H1 (cell line): ENCODE measurements at regions not wholly inside any gene's neighbourhood (a gene's known extent, or its start where the extent isn't known, plus 50 kb on each side); places are given as distances from the start of the nearest gene placed in this dataset.

Experiments used
- TAF7 ChIP-seq: optimal IDR thresholded peaks from 2 replicates; pipeline ENCODE3; 2011; ENCODE audit warnings: low read depth, mild to moderate bottlenecking, inconsistent platforms, low read length, moderate library complexity, borderline replicate concordance
- TF ChIP-seq, protein P1 (sequence below): fragments of 300-600 bp; sonication (generic); IDR thresholded peaks from 2 replicates; pipeline ENCODE4 v1.7.1; 2012; ENCODE audit warnings: low read length, moderate library complexity, mild to moderate bottlenecking, inconsistent platforms; ENCODE audit not compliant: insufficient replicate concordance

DNA sequence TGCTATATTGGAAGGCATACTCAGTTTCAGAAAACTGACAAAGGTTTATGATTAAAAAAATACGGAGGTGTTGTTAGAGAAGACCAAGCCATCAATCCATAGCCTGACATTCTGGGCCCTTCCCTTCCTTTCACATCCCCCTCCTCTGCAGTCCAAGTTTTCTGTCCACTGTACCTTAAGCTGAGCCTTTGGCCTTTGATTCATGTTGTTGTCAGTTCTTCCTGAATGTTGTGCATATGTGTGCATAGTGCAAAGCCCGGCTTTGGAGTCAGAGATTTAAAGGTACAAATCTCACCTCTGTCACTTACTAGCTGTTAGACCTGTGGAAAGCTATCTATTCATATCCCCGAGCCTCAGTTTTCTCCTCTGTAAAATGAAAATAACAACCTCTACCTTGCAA lies 104.9 kb upstream of the AGBL1 start (continued):
- TF ChIP-seq, protein P1, sequence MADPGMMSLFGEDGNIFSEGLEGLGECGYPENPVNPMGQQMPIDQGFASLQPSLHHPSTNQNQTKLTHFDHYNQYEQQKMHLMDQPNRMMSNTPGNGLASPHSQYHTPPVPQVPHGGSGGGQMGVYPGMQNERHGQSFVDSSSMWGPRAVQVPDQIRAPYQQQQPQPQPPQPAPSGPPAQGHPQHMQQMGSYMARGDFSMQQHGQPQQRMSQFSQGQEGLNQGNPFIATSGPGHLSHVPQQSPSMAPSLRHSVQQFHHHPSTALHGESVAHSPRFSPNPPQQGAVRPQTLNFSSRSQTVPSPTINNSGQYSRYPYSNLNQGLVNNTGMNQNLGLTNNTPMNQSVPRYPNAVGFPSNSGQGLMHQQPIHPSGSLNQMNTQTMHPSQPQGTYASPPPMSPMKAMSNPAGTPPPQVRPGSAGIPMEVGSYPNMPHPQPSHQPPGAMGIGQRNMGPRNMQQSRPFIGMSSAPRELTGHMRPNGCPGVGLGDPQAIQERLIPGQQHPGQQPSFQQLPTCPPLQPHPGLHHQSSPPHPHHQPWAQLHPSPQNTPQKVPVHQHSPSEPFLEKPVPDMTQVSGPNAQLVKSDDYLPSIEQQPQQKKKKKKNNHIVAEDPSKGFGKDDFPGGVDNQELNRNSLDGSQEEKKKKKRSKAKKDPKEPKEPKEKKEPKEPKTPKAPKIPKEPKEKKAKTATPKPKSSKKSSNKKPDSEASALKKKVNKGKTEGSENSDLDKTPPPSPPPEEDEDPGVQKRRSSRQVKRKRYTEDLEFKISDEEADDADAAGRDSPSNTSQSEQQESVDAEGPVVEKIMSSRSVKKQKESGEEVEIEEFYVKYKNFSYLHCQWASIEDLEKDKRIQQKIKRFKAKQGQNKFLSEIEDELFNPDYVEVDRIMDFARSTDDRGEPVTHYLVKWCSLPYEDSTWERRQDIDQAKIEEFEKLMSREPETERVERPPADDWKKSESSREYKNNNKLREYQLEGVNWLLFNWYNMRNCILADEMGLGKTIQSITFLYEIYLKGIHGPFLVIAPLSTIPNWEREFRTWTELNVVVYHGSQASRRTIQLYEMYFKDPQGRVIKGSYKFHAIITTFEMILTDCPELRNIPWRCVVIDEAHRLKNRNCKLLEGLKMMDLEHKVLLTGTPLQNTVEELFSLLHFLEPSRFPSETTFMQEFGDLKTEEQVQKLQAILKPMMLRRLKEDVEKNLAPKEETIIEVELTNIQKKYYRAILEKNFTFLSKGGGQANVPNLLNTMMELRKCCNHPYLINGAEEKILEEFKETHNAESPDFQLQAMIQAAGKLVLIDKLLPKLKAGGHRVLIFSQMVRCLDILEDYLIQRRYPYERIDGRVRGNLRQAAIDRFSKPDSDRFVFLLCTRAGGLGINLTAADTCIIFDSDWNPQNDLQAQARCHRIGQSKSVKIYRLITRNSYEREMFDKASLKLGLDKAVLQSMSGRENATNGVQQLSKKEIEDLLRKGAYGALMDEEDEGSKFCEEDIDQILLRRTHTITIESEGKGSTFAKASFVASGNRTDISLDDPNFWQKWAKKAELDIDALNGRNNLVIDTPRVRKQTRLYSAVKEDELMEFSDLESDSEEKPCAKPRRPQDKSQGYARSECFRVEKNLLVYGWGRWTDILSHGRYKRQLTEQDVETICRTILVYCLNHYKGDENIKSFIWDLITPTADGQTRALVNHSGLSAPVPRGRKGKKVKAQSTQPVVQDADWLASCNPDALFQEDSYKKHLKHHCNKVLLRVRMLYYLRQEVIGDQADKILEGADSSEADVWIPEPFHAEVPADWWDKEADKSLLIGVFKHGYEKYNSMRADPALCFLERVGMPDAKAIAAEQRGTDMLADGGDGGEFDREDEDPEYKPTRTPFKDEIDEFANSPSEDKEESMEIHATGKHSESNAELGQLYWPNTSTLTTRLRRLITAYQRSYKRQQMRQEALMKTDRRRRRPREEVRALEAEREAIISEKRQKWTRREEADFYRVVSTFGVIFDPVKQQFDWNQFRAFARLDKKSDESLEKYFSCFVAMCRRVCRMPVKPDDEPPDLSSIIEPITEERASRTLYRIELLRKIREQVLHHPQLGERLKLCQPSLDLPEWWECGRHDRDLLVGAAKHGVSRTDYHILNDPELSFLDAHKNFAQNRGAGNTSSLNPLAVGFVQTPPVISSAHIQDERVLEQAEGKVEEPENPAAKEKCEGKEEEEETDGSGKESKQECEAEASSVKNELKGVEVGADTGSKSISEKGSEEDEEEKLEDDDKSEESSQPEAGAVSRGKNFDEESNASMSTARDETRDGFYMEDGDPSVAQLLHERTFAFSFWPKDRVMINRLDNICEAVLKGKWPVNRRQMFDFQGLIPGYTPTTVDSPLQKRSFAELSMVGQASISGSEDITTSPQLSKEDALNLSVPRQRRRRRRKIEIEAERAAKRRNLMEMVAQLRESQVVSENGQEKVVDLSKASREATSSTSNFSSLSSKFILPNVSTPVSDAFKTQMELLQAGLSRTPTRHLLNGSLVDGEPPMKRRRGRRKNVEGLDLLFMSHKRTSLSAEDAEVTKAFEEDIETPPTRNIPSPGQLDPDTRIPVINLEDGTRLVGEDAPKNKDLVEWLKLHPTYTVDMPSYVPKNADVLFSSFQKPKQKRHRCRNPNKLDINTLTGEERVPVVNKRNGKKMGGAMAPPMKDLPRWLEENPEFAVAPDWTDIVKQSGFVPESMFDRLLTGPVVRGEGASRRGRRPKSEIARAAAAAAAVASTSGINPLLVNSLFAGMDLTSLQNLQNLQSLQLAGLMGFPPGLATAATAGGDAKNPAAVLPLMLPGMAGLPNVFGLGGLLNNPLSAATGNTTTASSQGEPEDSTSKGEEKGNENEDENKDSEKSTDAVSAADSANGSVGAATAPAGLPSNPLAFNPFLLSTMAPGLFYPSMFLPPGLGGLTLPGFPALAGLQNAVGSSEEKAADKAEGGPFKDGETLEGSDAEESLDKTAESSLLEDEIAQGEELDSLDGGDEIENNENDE: no peak
- TF ChIP-seq TAF7: no peak
